T-helper 17 cell (primary cell): ENCODE measurements at regions not wholly inside any gene's neighbourhood (a gene's known extent, or its start where the extent isn't known, plus 50 kb on each side); places are given as distances from the start of the nearest gene placed in this dataset.

Source experiments
- ATAC-seq: fragments of 150-1000 bp; cut with Tn5 transposase; 2 replicates; pipeline ENCODE4 v1.10.0; 2021; ENCODE audit warnings: mild to moderate bottlenecking, moderate library complexity
- DNase-seq, 3 donors: peaks; one replicate each; pipeline versions ENCODE4 v3.0.0 to v3.0.0-alpha.2; 2020 to 2021
- H3K9me3 ChIP-seq: one replicate; pipeline ENCODE4 v1.7.0; 2013; ENCODE audit warnings: low read length, mild to moderate bottlenecking; ENCODE audit not compliant: control insufficient read depth, poor library complexity, severe bottlenecking
- H3K27ac Mint-ChIP-seq: one replicate; pipeline ENCODE4 v1.8.0; 2022; ENCODE audit warnings: mild to moderate bottlenecking, moderate library complexity, mixed read lengths
- H3K27me3 Mint-ChIP-seq: one replicate; pipeline ENCODE4 v1.8.0; 2022; ENCODE audit warnings: mixed read lengths
- H3K36me3 Mint-ChIP-seq: one replicate; pipeline ENCODE4 v1.8.0; 2022; ENCODE audit warnings: low read depth, mixed read lengths
- H3K4me1 Mint-ChIP-seq: one replicate; pipeline ENCODE4 v1.8.0; 2022; ENCODE audit warnings: mild to moderate bottlenecking, mixed read lengths
- H3K4me3 Mint-ChIP-seq: one replicate; pipeline ENCODE4 v1.8.0; 2022; ENCODE audit warnings: mild to moderate bottlenecking, moderate library complexity, mixed read lengths

DNA sequence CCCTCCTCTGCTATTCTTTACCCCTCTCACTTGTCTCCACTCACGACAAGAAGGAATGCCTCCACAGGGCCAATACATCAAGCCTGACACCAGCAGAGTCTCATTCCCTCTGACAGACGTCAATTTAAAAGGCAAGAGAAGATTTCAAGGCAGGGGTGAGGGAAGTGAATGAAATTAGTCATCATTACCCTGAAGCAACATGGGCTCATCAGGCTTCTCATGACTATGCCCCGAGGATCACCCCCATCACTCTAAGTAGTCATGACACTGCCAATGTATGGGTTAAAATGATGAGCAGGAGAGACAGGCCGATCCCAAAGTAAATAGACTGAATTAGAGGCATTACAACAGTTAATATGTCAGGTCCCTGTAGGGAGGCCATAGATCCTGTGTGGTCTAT is 504.4 kb downstream of the TLE4 start:
- Mint-ChIP-seq H3K36me3 (no peaks in the 10 kb centered on the region), H3K27me3 (no peaks in the 10 kb centered on the region), H3K4me1 (no peaks in the 10 kb centered on the region), H3K4me3 (no peak overlapping the region), H3K27ac (no peak overlapping the region)
- no peak for ATAC-seq
- H3K9me3 ChIP-seq = no peaks in the 10 kb centered on the region
- DNase-seq = no peak

DNA sequence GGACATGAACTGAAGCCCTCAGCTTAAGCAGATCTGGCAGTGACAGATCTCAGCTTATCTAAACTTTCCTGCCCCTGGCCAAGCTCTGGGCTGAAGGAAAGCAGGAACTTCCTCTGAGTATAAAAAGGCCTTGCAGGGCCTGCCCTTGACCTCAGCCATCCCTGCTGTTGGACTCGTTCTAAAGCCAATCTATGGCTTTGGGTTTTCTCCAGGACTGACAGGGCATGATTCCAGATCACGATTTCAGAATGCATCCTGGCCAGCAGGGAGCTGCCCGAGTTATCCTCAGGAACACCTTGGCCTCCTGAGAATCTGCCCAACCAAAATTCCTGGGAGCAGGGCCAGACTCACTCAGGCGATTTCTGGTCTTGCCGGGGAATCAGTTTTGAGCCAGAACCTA is 502.7 kb downstream of the TLE4 start:
- Mint-ChIP-seq H3K4me1 (no peaks in the 10 kb centered on the region), H3K27ac (no peak overlapping the region), H3K36me3 (no peaks in the 10 kb centered on the region), H3K4me3 (no peak overlapping the region), H3K27me3 (no peaks in the 10 kb centered on the region)
- H3K9me3 ChIP-seq = no peaks in the 10 kb centered on the region
- DNase-seq = no peak
- no peak for ATAC-seq

DNA sequence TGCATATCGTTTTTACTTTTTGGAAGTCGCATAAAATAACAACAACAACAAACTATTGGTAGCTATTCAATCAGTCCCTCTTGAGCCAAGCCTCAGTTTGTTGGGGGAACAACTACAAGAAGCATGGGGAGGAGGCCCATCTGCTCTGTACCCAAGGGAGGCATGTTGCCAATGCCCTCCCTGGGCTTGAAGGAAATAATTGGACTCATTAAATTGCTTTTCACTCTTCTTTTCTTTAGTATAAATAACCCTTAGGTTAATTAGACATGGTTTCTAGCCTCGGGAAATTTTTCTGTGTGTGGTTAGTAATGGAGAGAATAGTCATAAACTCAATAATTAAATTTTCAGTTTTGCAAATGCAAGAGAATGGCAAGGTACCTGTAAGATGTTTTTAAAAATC is 500.7 kb downstream of the TLE4 start:
- no peak overlapping the region for H3K4me3 Mint-ChIP-seq
- peaks cover 6% of the 10 kb centered on the region for H3K27me3 Mint-ChIP-seq
- DNase-seq (no peak), ATAC-seq (no peak)
- no peaks in the 10 kb centered on the region for H3K36me3 Mint-ChIP-seq
- no peaks in the 10 kb centered on the region for H3K4me1 Mint-ChIP-seq
- H3K9me3 ChIP-seq = no peaks in the 10 kb centered on the region
- no peak overlapping the region for H3K27ac Mint-ChIP-seq

DNA sequence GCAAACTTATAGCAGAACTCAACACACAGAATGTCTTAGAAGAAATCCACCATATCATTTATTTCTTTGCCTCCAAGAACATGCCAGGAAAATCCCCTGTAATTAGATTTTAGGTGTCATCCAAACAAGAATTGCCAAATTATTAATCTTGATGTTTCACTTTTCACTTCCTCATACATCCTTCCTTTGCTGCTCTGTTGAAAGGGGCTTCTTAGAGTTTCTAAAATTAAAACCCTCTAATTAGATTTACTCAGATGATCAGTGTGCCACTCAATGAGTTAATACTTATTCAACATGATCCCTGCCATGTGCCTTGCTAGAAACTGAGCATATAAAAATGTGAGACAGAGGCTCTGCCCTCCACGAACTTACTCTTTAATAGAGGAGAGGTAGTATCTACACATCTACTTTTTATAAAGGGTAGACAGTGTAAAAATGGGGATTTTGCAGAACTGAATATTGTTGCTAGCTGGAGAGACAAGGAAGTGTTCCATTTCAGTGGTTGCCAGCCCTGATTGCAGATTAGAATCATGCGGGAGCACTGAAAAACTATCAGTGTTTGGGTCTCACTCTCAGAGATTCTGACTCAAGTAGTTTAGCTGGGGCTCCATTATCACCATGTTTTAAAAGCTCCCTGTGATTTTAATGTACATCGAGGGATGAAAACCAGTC is 498.4 kb downstream of the TLE4 start:
- H3K9me3 ChIP-seq = no peaks in the 10 kb centered on the region
- ATAC-seq (no peak), DNase-seq (no peak)
- no peaks in the 10 kb centered on the region for H3K36me3 Mint-ChIP-seq
- H3K4me1 Mint-ChIP-seq = no peaks in the 10 kb centered on the region
- H3K4me3 Mint-ChIP-seq = no peak overlapping the region
- H3K27ac Mint-ChIP-seq = no peak overlapping the region
- H3K27me3 Mint-ChIP-seq = peaks cover 13% of the 10 kb centered on the region

DNA sequence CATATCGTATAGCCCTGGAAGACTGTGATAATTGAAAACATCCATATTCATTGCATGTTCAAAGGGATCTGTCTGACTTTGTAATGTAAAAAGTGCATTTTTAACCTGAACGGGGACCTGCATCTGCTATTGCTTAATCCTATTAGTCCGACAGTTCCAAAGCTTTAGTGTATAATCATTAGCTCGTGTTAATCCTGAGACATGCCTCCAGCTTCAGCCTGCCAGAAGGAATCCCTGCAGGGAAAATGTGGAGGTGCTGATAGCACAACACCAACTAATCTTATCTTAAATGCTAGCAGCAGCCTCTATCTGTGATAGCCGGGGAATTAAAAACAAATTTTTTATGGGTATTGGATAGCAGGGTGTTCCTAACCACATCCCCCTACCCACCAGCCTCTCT is 495.2 kb downstream of the TLE4 start:
- H3K4me3 Mint-ChIP-seq = no peak overlapping the region
- no peak for DNase-seq
- H3K27me3 Mint-ChIP-seq = peaks cover 21% of the 10 kb centered on the region
- no peak overlapping the region for H3K27ac Mint-ChIP-seq
- no peaks in the 10 kb centered on the region for H3K4me1 Mint-ChIP-seq
- no peak for ATAC-seq
- no peaks in the 10 kb centered on the region for H3K9me3 ChIP-seq
- no peaks in the 10 kb centered on the region for H3K36me3 Mint-ChIP-seq

DNA sequence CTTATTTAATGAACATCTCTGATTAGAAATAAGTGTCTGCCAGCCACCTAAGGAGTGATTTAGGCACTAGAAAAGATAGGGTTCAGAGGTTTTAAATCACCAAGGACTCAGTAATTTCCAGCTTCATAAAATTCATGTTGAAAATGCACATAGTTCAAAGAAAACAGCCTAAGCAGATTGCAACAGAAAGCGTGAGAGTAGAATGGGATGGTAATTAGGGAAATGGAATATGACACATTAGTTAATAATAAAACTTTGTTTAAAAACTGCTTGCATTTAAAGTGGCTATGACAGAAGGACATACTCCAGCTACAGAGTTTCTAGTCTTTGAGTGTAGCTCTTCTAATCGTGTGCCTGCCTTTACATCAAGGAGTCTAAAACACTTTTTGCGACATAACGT is 490.8 kb downstream of the TLE4 start:
- no peak for ATAC-seq
- no peaks in the 10 kb centered on the region for H3K4me1 Mint-ChIP-seq
- no peaks in the 10 kb centered on the region for H3K9me3 ChIP-seq
- peaks cover 15% of the 10 kb centered on the region for H3K27me3 Mint-ChIP-seq
- no peak overlapping the region for H3K4me3 Mint-ChIP-seq
- H3K27ac Mint-ChIP-seq = no peak overlapping the region
- no peaks in the 10 kb centered on the region for H3K36me3 Mint-ChIP-seq
- no peak for DNase-seq

DNA sequence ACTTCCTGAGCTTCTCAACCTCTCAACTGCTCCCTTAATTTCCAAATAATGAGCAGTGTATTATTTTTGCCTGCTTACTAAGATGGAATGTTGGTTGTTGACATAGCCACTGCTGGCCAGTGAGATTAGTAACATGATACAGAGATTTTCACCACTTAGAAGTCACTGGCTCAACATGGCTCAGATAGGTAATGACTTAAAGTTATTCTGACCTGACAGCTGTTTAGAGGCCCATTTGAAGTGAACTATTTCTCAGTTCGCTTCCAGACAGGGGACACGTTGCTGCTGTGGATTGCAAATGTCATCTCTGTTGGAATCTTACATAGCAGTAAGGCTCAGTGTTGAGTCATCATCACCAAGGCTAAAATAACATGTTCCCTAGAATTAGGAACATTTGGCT is 490.2 kb downstream of the TLE4 start:
- Mint-ChIP-seq H3K27me3 (peaks cover 14% of the 10 kb centered on the region), H3K4me3 (no peak overlapping the region), H3K36me3 (no peaks in the 10 kb centered on the region), H3K4me1 (no peaks in the 10 kb centered on the region), H3K27ac (no peak overlapping the region)
- no peak for ATAC-seq
- no peak for DNase-seq
- no peaks in the 10 kb centered on the region for H3K9me3 ChIP-seq

DNA sequence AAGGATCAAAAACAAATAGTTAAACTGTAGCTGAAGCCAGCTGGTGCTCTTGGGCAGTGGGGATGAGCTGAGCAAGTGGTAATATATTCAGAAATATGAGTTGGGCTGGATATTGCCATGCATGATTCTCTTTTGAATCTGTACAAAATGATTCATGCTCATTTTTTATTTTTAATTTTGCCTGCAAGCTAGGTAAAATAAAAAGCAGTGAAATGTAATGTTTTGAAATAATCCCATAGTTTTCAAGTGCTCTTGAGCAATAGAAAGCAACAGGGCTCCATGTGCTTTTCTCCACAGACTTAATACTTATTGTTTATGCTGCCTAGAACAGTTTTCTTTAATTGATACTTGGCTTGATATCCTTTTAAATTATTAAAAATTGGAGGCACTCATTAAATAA is 489.3 kb downstream of the TLE4 start:
- peaks cover 9% of the 10 kb centered on the region for H3K27me3 Mint-ChIP-seq
- ATAC-seq (no peak), DNase-seq (no peak)
- H3K9me3 ChIP-seq = no peaks in the 10 kb centered on the region
- H3K27ac Mint-ChIP-seq = no peak overlapping the region
- no peaks in the 10 kb centered on the region for H3K4me1 Mint-ChIP-seq
- H3K36me3 Mint-ChIP-seq = no peaks in the 10 kb centered on the region
- no peak overlapping the region for H3K4me3 Mint-ChIP-seq

DNA sequence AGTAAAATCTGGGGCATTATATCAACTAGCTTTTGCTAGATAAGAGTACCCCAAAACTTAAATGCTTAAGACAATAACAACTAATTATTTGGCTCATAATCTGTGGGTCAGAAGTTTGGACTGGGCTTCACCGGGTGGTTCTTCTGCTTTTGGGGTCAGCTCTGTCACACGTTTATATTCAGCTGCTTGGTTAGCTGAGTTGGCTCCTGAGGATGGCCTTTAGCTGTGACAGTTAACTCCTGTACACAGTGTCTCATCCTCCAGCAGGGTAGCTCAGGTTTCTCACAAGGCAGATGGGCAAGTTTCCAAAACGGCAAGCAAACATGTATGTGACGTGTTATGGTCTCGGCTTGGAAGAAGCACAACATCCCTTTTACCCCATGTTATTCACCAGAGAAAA is 488.2 kb downstream of the TLE4 start:
- no peak for DNase-seq
- H3K4me3 Mint-ChIP-seq = no peak overlapping the region
- no peaks in the 10 kb centered on the region for H3K4me1 Mint-ChIP-seq
- H3K36me3 Mint-ChIP-seq = no peaks in the 10 kb centered on the region
- H3K27ac Mint-ChIP-seq = no peak overlapping the region
- no peak for ATAC-seq
- no peaks in the 10 kb centered on the region for H3K9me3 ChIP-seq
- peaks cover 6% of the 10 kb centered on the region for H3K27me3 Mint-ChIP-seq

DNA sequence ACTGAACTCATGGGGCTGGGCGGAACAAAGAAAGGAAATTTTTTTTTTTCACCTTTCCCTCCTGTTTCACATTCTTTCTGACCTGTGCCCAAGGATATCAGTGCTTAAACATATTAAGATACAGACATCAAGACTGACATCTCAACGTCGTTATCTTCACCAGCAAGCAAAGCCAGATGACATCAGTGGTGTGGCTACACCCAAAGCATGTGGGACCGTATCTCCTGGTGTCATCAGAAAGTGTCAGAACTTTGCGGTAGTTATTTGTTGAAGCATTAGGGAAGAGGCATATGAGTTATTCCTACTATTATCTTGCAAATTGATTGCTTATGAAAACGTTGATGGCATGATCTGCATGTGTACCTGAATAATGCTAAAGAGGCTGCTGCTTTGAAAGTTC is 487.4 kb downstream of the TLE4 start:
- Mint-ChIP-seq H3K4me3 (no peak overlapping the region), H3K36me3 (no peaks in the 10 kb centered on the region), H3K27ac (no peak overlapping the region), H3K27me3 (peaks cover 5% of the 10 kb centered on the region), H3K4me1 (no peaks in the 10 kb centered on the region)
- no peaks in the 10 kb centered on the region for H3K9me3 ChIP-seq
- ATAC-seq (no peak), DNase-seq (no peak)

DNA sequence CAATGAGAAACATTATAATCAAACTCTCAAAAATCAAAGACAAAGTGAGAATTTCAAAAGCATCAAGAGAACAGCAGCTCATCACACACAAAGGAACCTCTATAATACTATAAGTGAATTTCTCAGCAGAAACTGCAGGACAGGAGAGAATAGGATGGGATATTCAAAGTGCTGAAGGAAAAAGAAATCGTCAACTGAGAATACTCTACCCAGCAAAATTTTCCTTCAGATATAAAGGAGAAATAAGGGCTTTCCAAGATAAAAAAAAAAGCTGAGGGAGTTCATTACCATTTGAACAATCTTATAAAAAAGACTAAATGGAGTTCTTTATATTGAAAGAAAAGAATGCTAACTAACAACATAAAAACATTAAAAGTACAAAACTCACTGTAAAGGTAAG is 481.1 kb downstream of the TLE4 start:
- Mint-ChIP-seq H3K27ac (no peak overlapping the region), H3K4me3 (no peak overlapping the region), H3K36me3 (no peaks in the 10 kb centered on the region), H3K4me1 (no peaks in the 10 kb centered on the region), H3K27me3 (no peaks in the 10 kb centered on the region)
- no peaks in the 10 kb centered on the region for H3K9me3 ChIP-seq
- ATAC-seq (no peak), DNase-seq (no peak)

DNA sequence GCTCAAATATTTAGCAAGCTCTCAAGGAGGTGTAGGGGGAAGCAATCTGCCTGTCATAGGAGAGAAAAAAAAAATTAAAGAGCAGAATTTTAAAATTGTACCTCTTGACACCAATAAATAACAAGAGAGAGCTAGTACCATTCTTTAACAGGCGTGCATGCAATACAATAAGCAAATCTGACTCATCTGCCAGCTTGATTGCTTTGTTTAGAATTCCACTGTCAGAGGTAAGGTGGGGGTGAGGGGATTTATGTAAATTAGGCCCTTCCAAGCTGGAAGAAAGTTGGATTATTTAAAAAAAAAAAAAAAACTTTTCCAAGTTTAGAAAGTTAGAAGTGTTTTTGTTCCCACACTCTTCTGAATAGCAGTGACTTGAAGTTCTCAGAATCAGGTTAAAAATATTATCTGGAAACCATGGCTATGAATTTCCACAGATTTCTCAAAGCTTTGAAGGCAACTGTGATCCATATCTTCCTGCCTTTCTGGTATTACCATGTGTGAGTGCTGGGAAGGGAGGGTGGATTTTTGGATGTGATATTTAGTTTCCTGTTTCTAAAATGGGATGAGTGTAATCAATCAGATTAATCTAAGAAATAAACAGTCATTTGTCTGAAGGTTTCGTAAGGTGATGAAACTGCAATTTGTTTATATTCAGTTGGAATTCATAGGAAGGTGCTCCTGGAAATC is 477.5 kb downstream of the TLE4 start:
- no peak overlapping the region for H3K27ac Mint-ChIP-seq
- H3K9me3 ChIP-seq = no peaks in the 10 kb centered on the region
- DNase-seq (no peak), ATAC-seq (no peak)
- no peak overlapping the region for H3K4me3 Mint-ChIP-seq
- H3K4me1 Mint-ChIP-seq = peaks cover 2% of the 10 kb centered on the region
- no peaks in the 10 kb centered on the region for H3K27me3 Mint-ChIP-seq
- H3K36me3 Mint-ChIP-seq = no peaks in the 10 kb centered on the region

DNA sequence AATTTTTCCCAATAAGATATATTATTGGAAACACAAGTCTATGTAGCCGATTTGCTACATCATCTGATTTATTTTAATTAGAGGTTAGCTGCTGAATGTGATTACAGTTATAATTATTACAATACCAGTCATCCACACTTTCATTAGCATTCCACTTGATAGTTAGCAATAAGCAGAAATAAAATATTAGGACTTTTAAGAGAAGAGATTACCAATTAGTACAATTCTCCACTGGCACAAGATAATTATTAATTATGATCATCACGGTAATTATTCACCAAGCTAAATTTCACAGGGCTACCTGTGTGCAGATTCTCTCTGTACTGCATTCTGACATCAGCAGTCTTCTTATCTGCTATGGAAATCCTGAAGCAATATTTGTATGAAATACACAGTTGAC is 474.7 kb downstream of the TLE4 start:
- no peaks in the 10 kb centered on the region for H3K9me3 ChIP-seq
- Mint-ChIP-seq H3K4me3 (no peak overlapping the region), H3K27ac (no peak overlapping the region), H3K4me1 (peaks cover 2% of the 10 kb centered on the region), H3K36me3 (no peaks in the 10 kb centered on the region), H3K27me3 (no peaks in the 10 kb centered on the region)
- DNase-seq = no peak
- no peak for ATAC-seq

DNA sequence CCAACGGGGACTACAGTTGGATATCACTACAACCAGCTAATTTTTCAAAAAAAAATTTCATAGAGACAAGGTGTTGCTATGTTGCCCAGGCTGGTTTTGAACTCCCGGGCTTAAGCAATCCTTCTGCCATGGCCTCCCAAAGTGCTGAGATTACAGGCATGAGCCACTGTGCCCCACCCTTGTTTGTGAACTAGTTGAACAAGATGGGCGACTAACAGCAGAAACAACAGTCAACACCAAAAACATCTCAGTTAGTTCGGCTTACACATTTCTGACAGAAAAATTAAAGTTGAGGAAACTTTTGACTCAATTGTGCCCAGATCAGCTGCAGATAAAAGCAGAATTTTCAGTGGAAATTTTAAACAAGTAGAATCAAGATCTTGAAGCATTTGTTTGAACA is 470.1 kb downstream of the TLE4 start:
- peaks cover 2% of the 10 kb centered on the region for H3K4me1 Mint-ChIP-seq
- DNase-seq (no peak), ATAC-seq (no peak)
- no peak overlapping the region for H3K4me3 Mint-ChIP-seq
- no peaks in the 10 kb centered on the region for H3K9me3 ChIP-seq
- H3K36me3 Mint-ChIP-seq = no peaks in the 10 kb centered on the region
- H3K27ac Mint-ChIP-seq = no peak overlapping the region
- H3K27me3 Mint-ChIP-seq = no peaks in the 10 kb centered on the region
